ENCODE measurements at regions not wholly inside any gene's neighbourhood (a gene's known extent, or its start where the extent isn't known, plus 50 kb on each side); places are given as distances from the start of the nearest gene placed in this dataset.

GRCh38 chr2:819601-820000, 131.0 kb upstream of the SNTG2 start:
- no peaks in the 10 kb centered on the region for H3K4me1 ChIP-seq (ENCODE audit: control insufficient read depth, insufficient read depth, low read length)
- no peak for TF ChIP-seq ZNF704 (tag by site-specific recombination; IDR thresholded peaks at IDR 0.05)
- no peaks in the 10 kb centered on the region for H3K36me3 ChIP-seq (ENCODE audit: control insufficient read depth in 2 of 2, insufficient read depth in 1 of 2, low read length in 2 of 2)
- H3K27ac ChIP-seq (ENCODE audit: extremely low read depth, low read depth, low read length): no peak overlapping the region
- POLR2A ChIA-PET: no interaction called here
- H3K4me3 ChIP-seq (ENCODE audit: low read depth, low read length): no peak overlapping the region
- CTCF ChIA-PET: no interaction called here
- no peaks in the 10 kb centered on the region for H3K9me3 ChIP-seq (ENCODE audit: control insufficient read depth, insufficient read depth, low read depth, low read length)

- Histone ChIP-seq H3K27ac (ENCODE audit: extremely low read depth, low read depth, low read length) (no peak overlapping the region), H3K4me1 (ENCODE audit: control insufficient read depth, insufficient read depth, low read length) (no peaks in the 10 kb centered on the region), H3K36me3 (ENCODE audit: control insufficient read depth in 2 of 2, insufficient read depth in 1 of 2, low read length in 2 of 2) (no peaks in the 10 kb centered on the region), H3K9me3 (ENCODE audit: control insufficient read depth, insufficient read depth, low read depth, low read length) (no peaks in the 10 kb centered on the region), H3K4me3 (ENCODE audit: low read depth, low read length) (no peak overlapping the region)
- ChIA-PET CTCF (no interaction called here), POLR2A (no interaction called here)
- TF ChIP-seq ZSCAN23 (tag by site-specific recombination; IDR thresholded peaks at IDR 0.05): no peak
- TF ChIP-seq KLF10 (tag by site-specific recombination; IDR thresholded peaks at IDR 0.05): no peak
- no peak for TF ChIP-seq ZNF843 (tag by site-specific recombination; IDR thresholded peaks at IDR 0.05)
- TF ChIP-seq ZNF785 (tag by site-specific recombination; IDR thresholded peaks at IDR 0.05): no peak
- no peak for TF ChIP-seq ELK4 (IDR thresholded peaks at IDR 0.05; ENCODE audit: borderline replicate concordance, low read depth, low read length)
- no peak for TF ChIP-seq ZSCAN5A (tag by site-specific recombination; IDR thresholded peaks at IDR 0.05)
- TF ChIP-seq ZNF548 (tag by site-specific recombination; IDR thresholded peaks at IDR 0.05): no peak
- TF ChIP-seq ZNF302 (tag by site-specific recombination; IDR thresholded peaks at IDR 0.05; ENCODE audit: low read depth): no peak
- no peak for TF ChIP-seq SP3 (tag by site-specific recombination; IDR thresholded peaks at IDR 0.05)
- TF ChIP-seq ZNF514 (tag by site-specific recombination; IDR thresholded peaks at IDR 0.05): no peak
- TF ChIP-seq, protein P1, sequence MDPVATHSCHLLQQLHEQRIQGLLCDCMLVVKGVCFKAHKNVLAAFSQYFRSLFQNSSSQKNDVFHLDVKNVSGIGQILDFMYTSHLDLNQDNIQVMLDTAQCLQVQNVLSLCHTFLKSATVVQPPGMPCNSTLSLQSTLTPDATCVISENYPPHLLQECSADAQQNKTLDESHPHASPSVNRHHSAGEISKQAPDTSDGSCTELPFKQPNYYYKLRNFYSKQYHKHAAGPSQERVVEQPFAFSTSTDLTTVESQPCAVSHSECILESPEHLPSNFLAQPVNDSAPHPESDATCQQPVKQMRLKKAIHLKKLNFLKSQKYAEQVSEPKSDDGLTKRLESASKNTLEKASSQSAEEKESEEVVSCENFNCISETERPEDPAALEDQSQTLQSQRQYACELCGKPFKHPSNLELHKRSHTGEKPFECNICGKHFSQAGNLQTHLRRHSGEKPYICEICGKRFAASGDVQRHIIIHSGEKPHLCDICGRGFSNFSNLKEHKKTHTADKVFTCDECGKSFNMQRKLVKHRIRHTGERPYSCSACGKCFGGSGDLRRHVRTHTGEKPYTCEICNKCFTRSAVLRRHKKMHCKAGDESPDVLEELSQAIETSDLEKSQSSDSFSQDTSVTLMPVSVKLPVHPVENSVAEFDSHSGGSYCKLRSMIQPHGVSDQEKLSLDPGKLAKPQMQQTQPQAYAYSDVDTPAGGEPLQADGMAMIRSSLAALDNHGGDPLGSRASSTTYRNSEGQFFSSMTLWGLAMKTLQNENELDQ (tag by site-specific recombination; IDR thresholded peaks at IDR 0.05; ENCODE audit: low read depth): no peak
- no peak for TF ChIP-seq PATZ1 (tag by site-specific recombination; IDR thresholded peaks at IDR 0.05)
- no peak for TF ChIP-seq ZNF530 (tag by site-specific recombination; IDR thresholded peaks at IDR 0.05; ENCODE audit: low read depth)
- TF ChIP-seq, protein P2, sequence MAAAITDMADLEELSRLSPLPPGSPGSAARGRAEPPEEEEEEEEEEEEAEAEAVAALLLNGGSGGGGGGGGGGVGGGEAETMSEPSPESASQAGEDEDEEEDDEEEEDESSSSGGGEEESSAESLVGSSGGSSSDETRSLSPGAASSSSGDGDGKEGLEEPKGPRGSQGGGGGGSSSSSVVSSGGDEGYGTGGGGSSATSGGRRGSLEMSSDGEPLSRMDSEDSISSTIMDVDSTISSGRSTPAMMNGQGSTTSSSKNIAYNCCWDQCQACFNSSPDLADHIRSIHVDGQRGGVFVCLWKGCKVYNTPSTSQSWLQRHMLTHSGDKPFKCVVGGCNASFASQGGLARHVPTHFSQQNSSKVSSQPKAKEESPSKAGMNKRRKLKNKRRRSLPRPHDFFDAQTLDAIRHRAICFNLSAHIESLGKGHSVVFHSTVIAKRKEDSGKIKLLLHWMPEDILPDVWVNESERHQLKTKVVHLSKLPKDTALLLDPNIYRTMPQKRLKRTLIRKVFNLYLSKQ (tag by site-specific recombination; IDR thresholded peaks at IDR 0.05; ENCODE audit: borderline replicate concordance): no peak
- TF ChIP-seq BCL6B (tag by site-specific recombination; IDR thresholded peaks at IDR 0.05): no peak
- no peak for TF ChIP-seq HOXD13 (CRISPR knock-in tag; IDR thresholded peaks at IDR 0.05; ENCODE audit: borderline replicate concordance)
Observed at GRCh38 chr2:819121-819520, 131.5 kb upstream of the SNTG2 start.
